ENCODE measurements at regions not wholly inside any gene's neighbourhood (a gene's known extent, or its start where the extent isn't known, plus 50 kb on each side); places are given as distances from the start of the nearest gene placed in this dataset.

GRCh38 chr2:41750829-41751228 lies 297.0 kb upstream of the PKDCC start (continued):
- TF ChIP-seq CBX3 (IDR thresholded peaks at IDR 0.05; ENCODE audit: borderline replicate concordance, low read depth), result no peak
- TF ChIP-seq TCF3 (IDR thresholded peaks at IDR 0.05; ENCODE audit: borderline replicate concordance, insufficient read depth, low read depth, low read length), result no peak
- TF ChIP-seq CEBPB (IDR thresholded peaks at IDR 0.05; ENCODE audit: borderline replicate concordance in 1 of 2, low read depth in 2 of 2, low read length in 2 of 2), result no peak
- TF ChIP-seq MTA3 (IDR thresholded peaks at IDR 0.05; ENCODE audit: borderline replicate concordance, low read length), result no peak

- no peak for DNase-seq (ENCODE audit: low read depth, low spot score)
- H2AFZ ChIP-seq (ENCODE audit: control insufficient read depth, low read depth, low read length), result no peak overlapping the region
- no peaks in the 10 kb centered on the region for H3K27me3 ChIP-seq (replicated peaks in 1 of 2; ENCODE audit: control insufficient read depth in 2 of 2, insufficient read depth in 2 of 2, low read length in 1 of 2)
- ATAC-seq, result no peak
- no peak overlapping the region for H3K4me3 ChIP-seq
- SMC1A ChIA-PET (ENCODE audit: uncharacterized antibody, unreplicated experiment), result interaction anchor here (1.0 kb wide), 1 partner anchor 9 kb away, joined by 4 read pairs; no protein-coding TSS in a partner anchor
- no peaks in the 10 kb centered on the region for H3K4me1 ChIP-seq (ENCODE audit: control insufficient read depth, insufficient read depth, low read length)
- no peaks in the 10 kb centered on the region for H3K79me2 ChIP-seq (ENCODE audit: control insufficient read depth, insufficient read depth, low read length)
- intact Hi-C loops (cut with micrococcal nuclease; ENCODE audit: unreplicated experiment) (no loop called here), in situ Hi-C loops (cut with MboI) (no loop called here)
- no peaks in the 10 kb centered on the region for H3K9me3 ChIP-seq (replicated peaks; ENCODE audit: control insufficient read depth, insufficient read depth, low read length)
- H3K36me3 ChIP-seq (ENCODE audit: control insufficient read depth in 2 of 2, insufficient read depth in 2 of 2, low read length in 1 of 2), result no peaks in the 10 kb centered on the region
- H4K20me1 ChIP-seq (ENCODE audit: control insufficient read depth, insufficient read depth), result no peaks in the 10 kb centered on the region
- CTCF ChIA-PET, result no interaction called here
- H3K9ac ChIP-seq (ENCODE audit: control insufficient read depth, insufficient read depth, low read length), result no peak overlapping the region
- no peak for FAIRE-seq
- BruUV-seq (replicated peaks), result no TSS peak
- H3K27ac ChIP-seq (ENCODE audit: control insufficient read depth, insufficient read depth), result no peak overlapping the region
- POLR2A ChIA-PET, result no interaction called here
- TF ChIP-seq BCLAF1 (IDR thresholded peaks at IDR 0.05) (no peak), SMAD5 (IDR thresholded peaks at IDR 0.05; ENCODE audit: low read depth) (no peak), BHLHE40 (IDR thresholded peaks at IDR 0.05; ENCODE audit: borderline replicate concordance in 1 of 2, low read depth in 2 of 2, low read length in 1 of 2) (no peak), SMAD1 (IDR thresholded peaks at IDR 0.05; ENCODE audit: low read depth, partially characterized antibody) (no peak)
- 24% methylated on average over 3 of the region's 3 CpGs for WGBS (ENCODE audit: insufficient coverage, insufficient replicate concordance, low lambda C conversion rate, missing lambda C conversion rate)
- H3K4me2 ChIP-seq (ENCODE audit: control insufficient read depth, insufficient read depth), result no peak overlapping the region
- RAD21 ChIA-PET (ENCODE audit: unreplicated experiment), result interaction anchor here (0.6 kb wide), 1 partner anchor 88 kb away, joined by 3 read pairs; no protein-coding TSS in a partner anchor
These were observed 287.9 kb upstream of the PKDCC start for GRCh38 chr2:41759880-41760279.

Data from GM12878 (cell line).